SK-N-SH (cell line): ENCODE measurements at regions not wholly inside any gene's neighbourhood (a gene's known extent, or its start where the extent isn't known, plus 50 kb on each side); places are given as distances from the start of the nearest gene placed in this dataset.
"Not testable (repeated sequence)": the region's sequence is repeated elsewhere in the genome, so short reads cannot be mapped to it uniquely, and the experiment has no call there.

Experiments
- EP300 ChIP-seq, 2 experiments: IDR thresholded peaks; 2 replicates each; pipeline versions ENCODE4 v1.4.0 to v1.6.1; 2012; ENCODE audit warnings: borderline replicate concordance in 1 of 2, low read depth in 1 of 2, low read length in 1 of 2
- POLR2AphosphoS5 ChIP-seq: IDR thresholded peaks from 2 replicates; pipeline ENCODE4 v1.6.1; 2012; ENCODE audit warnings: low read depth, low read length

- not testable (repeated sequence) for TF ChIP-seq EP300 (IDR thresholded peaks at IDR 0.05; ENCODE audit: borderline replicate concordance in 1 of 2, low read depth in 1 of 2, low read length in 1 of 2); POLR2AphosphoS5
These were observed 200.6 kb upstream of the FRG1 start for GRCh38 chr4:189740118-189740517.
